CD4-positive, alpha-beta T cell treated with Interleukin-15 for 1 hour (primary cell): ENCODE measurements at regions not wholly inside any gene's neighbourhood (a gene's known extent, or its start where the extent isn't known, plus 50 kb on each side); places are given as distances from the start of the nearest gene placed in this dataset.

Source experiments
- DNase-seq: peaks from one replicate; pipeline ENCODE4 v3.0.0-alpha.2; 2020

- DNase-seq: no peak
These were observed 977.6 kb downstream of the BRD1 start for GRCh38 chr22:48849963-48850657.

GRCh38 chr22:48849219-48849912 is 978.3 kb downstream of the BRD1 start:
- no peak for DNase-seq

- DNase-seq: no peak
These were observed 981.5 kb downstream of the BRD1 start for GRCh38 chr22:48846200-48846599.

DNA sequence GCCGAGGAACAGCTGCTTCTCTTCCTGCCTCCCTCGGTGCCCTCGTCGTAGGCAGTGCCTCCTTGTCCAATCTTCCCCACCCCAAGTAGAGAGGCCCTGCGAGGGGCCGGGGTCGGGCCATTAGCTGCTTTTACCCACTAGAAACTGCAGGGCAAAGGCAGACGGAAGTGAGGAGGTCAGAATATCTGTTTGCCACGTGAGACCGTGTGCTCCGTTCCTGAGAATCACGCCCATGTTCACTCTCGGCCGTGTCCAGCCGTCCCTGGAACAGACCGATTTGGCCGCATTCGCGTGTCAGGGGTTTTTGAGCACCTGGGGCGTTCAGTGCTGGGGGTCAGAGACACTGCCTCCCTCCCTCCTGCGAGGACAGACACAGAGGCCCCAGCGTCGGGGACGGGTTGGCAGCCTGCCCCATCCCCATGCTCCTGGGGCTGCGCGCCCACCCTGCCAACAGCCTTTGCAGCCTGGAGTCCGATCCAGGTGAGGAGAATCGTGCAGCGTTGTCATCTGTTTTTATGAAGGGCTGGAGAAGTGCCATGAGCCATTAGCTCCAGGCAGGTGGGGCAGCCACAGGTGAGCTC is 982.2 kb downstream of the BRD1 start:
- no peak for DNase-seq

DNA sequence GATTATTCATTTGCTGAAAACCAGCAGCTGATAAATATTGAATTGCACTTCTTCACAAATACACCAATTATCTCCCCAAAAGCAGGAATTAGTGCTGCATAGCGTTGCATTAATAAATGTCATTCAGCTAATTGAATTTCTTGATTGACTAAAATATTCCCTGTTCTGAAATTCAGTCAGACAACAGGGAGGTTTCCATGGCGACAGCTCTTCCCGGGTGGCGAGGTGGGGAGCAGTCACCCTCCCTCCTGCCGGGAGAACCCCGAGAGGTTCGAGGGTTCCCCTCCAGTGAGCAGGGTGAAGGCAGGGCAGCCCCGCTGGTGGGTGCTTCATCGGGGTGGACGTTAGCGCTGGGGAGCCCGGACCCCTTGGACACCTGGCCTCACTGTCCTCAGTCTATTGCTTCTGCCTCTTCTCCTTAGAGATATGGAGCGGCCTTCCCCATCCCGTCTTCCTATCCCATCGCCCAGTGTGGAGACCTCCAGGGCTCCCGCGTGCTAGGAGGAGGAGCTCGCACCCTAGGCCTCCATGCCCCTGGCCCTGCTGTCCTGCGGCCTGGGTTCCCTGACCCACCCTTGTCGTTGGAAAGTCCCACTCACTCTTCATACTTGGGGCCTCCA is 983.5 kb downstream of the BRD1 start:
- no peak for DNase-seq

DNA sequence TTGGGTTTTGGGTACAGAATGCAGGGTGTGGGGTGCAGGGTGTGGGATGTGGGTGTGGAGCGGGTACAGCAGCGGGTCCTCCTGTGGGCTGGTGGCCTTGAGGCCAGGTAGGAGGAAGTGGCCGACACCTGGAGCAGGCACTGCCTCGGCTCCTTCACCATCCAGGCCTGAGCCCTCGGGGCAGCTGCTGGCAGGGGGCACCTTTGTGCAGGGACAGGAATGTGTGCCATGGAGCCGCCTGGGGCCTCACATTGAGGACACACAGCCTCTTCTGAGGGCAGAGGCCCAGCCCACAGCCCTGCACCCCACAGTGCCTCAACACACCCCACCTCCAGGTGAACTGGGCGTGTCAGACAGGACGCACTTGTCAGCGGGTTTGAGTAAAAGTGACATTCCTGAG is 984.0 kb downstream of the BRD1 start:
- no peak for DNase-seq

GRCh38 chr22:48842976-48843375 is 984.7 kb downstream of the BRD1 start:
- DNase-seq: no peak

- DNase-seq: no peak
These were observed 985.1 kb downstream of the BRD1 start for GRCh38 chr22:48842583-48842945.

DNA sequence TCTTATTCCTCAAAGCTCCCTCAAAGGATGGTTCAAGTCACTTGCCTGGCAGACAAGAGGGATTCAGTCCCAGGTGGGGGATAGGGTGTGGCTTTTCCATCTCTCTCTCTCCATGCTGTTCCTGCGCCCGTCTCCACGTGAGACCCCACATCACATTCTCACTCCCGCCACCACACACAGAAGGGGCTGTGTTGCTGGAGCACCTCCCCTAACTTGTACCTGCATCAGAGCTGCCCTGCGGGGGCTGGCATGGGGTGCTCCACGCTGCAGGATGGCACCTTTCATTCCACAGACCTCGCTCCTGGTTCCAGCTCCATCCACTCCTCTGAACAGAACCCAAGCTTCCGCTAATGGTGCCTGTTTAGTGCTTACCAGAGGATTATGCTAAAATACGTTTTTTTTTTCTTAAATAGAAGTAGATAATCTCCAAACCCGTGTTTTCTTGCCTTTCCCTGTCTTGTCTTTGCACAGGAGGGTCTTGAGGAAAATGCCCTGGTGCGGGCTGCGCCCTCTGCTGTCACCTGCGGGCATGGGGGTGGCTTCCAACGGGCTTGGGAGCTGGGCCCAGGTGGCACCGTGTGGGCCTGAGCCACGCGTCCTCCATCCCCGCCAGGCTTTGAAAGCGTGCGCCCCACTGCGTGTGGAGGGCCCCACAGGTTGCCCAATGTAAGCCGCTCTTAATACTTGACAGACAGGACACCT is 985.6 kb downstream of the BRD1 start:
- DNase-seq: no peak

DNA sequence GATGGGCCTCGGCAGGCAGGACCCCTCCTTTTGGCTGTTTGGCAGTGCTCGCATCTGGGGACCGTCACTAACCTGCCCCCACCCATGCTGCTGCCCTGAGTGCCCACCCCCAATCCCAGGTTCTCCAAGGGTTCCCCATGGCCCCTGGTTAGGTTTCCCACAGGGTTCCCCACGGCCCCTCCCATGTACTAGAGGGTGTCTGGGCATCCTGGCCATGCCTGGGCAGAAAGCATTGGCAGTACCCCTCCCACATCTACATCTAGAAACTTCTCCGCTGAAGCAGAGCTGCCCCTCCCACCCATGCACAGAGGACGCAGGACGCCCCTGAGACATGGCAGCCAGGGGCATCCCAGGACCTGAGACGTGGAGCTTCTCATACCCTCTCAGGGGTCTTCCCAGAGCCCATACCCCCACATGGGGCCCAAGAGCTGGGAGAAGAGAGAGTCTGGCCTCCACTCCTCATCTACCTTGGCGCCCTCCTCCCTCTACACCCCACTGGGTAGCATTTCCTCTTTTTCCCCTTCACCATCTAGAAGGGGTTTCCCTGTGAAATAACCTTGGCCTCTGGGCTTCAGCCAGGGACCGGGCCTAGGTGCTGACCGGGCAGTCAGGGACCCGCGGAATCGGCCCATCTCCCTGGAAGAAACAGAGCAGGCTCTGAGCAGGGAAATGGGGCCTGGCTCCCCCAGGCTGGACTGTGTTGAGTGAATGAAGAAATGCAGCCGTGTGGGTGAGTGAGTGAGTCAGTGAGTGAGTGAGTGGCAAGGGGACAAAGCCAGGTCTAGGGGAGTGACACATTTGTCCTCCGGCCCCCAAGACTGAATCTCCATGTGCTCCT is 987.3 kb downstream of the BRD1 start:
- no peak for DNase-seq

- DNase-seq: no peak
These were observed 988.6 kb downstream of the BRD1 start for GRCh38 chr22:48838846-48839730.

- DNase-seq: no peak
These were observed 989.3 kb downstream of the BRD1 start for GRCh38 chr22:48838376-48838775.

GRCh38 chr22:48837341-48837935 is 990.2 kb downstream of the BRD1 start:
- no peak for DNase-seq

DNA sequence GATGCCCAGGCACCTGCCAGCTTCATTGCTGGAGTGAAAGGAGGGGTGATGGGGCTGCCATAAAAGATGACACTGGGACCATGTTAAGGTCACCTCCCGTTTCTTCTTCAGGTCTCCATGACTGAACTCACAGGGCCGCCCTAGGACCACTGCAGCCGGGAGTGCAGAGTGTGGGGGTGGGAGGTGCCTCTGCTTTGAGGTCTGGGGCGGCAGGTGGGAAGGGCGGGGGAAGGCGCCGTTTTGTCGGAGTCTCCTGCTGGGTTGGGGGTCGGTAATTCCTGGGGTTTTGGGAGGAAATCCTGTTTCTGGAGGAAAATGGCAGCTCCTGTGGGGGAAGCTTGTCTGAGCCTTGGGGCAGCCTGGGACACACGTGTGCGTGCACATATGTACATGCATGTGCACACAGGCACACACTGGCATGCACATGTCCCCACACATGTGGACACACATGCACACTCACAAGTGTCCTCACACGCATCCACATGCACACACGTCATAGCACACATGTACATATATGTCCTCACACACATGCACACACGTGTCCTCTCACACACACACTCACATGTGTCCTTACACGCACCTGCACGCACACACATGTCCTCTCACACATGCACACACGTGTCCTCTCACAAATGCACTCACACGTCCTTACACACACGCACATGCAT is 990.9 kb downstream of the BRD1 start:
- DNase-seq: no peak

- DNase-seq: no peak
These were observed 991.6 kb downstream of the BRD1 start for GRCh38 chr22:48835857-48836672.

DNA sequence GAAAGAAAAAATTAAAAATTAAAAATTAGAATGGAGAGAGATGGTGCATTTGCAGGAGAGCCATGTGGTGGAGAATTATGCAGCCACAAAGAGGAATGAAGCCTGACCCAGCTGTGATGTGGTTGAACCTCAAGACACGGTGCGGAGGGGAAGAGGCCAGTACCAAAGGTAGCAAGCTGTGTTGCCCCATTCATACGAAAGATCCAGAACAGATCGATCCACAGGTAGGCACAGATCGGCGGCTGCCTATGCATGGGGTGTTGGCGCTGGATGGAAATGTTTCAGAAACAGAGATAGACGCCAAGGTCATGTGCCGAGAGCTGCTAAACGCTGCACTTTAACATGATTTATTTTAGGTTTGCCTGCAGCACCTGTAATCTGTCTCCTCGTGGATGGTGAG is 992.3 kb downstream of the BRD1 start:
- no peak for DNase-seq

- DNase-seq: no peak
These were observed 993.3 kb downstream of the BRD1 start for GRCh38 chr22:48834404-48834803.

GRCh38 chr22:48832592-48832991 is 995.1 kb downstream of the BRD1 start:
- DNase-seq: no peak

- DNase-seq: no peak
These were observed 997.8 kb downstream of the BRD1 start for GRCh38 chr22:48829908-48830307.
